ENCODE measurements at regions not wholly inside any gene's neighbourhood (a gene's known extent, or its start where the extent isn't known, plus 50 kb on each side); places are given as distances from the start of the nearest gene placed in this dataset.

DNA sequence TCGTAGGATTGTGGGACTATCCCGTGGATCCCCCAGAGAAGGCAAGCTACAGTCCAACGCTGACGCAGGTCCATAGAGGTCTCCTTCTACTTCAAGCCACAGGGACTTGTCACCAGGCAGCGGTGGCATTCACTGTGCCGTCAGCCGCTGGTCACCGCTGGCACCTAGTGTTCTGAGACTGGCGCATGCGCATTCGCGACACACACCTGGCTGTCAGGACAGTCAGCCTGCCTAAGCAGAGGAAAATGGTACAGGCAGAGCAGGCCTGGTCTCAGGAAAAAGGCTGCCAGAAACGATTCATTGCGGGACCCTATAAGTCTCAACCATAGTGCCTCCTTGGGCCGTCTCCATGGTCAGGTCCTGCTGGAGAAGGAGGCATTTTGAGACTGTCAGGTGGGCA, 138.0 kb upstream of the WSB1 start:
- TF ChIP-seq, protein P1, sequence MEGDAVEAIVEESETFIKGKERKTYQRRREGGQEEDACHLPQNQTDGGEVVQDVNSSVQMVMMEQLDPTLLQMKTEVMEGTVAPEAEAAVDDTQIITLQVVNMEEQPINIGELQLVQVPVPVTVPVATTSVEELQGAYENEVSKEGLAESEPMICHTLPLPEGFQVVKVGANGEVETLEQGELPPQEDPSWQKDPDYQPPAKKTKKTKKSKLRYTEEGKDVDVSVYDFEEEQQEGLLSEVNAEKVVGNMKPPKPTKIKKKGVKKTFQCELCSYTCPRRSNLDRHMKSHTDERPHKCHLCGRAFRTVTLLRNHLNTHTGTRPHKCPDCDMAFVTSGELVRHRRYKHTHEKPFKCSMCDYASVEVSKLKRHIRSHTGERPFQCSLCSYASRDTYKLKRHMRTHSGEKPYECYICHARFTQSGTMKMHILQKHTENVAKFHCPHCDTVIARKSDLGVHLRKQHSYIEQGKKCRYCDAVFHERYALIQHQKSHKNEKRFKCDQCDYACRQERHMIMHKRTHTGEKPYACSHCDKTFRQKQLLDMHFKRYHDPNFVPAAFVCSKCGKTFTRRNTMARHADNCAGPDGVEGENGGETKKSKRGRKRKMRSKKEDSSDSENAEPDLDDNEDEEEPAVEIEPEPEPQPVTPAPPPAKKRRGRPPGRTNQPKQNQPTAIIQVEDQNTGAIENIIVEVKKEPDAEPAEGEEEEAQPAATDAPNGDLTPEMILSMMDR (conservative IDR thresholded peaks at IDR 0.05; ENCODE audit: low read depth, low read length), result no peak
- no peak for TF ChIP-seq EZH2phosphoT487 (IDR thresholded peaks at IDR 0.05; ENCODE audit: borderline replicate concordance, low read length)
- TF ChIP-seq EZH2 (IDR thresholded peaks at IDR 0.05; ENCODE audit: low read length, unreplicated experiment), result no peak
